DND-41 (cell line): ENCODE measurements at regions not wholly inside any gene's neighbourhood (a gene's known extent, or its start where the extent isn't known, plus 50 kb on each side); places are given as distances from the start of the nearest gene placed in this dataset.
"Not testable (repeated sequence)": the region's sequence is repeated elsewhere in the genome, so short reads cannot be mapped to it uniquely, and the experiment has no call there.

Experiments
- ATAC-seq: fragments of 200-7000 bp; cut with Tn5 transposase; 3 replicates; pipeline ENCODE4 v1.9.1; 2021; ENCODE audit warnings: low read depth; ENCODE audit not compliant: insufficient read depth
- DNase-seq: peaks from one replicate; pipeline ENCODE4 v3.0.0-alpha.2; 2020
- H2AFZ ChIP-seq: 2 replicates; pipeline ENCODE4 v1.6.0; 2012; ENCODE audit warnings: low read depth, low read length
- H3K27ac ChIP-seq: 2 replicates; pipeline ENCODE4 v1.5.1; 2012; ENCODE audit warnings: low read length, inconsistent platforms
- H3K27me3 ChIP-seq: fragments of 200-600 bp; sonication (generic); 2 replicates; pipeline ENCODE4 v1.6.0; 2012; ENCODE audit warnings: low read length, mild to moderate bottlenecking, inconsistent platforms; ENCODE audit not compliant: insufficient read depth, poor library complexity
- H3K36me3 ChIP-seq: 2 replicates; pipeline ENCODE4 v1.5.1; 2012; ENCODE audit warnings: low read length, inconsistent platforms; ENCODE audit not compliant: insufficient read depth
- H3K4me1 ChIP-seq: 2 replicates; pipeline ENCODE4 v1.5.1; 2012; ENCODE audit warnings: mild to moderate bottlenecking, low read length; ENCODE audit not compliant: insufficient read depth
- H3K4me2 ChIP-seq: 2 replicates; pipeline ENCODE4 v1.6.0; 2012; ENCODE audit warnings: mild to moderate bottlenecking, moderate library complexity, low read length, inconsistent platforms; ENCODE audit not compliant: insufficient read depth
- H3K4me3 ChIP-seq, 2 experiments: fragments of 200-600 bp in 1 of 2; shearing (Covaris generic) in 1 of 2; 2 replicates each; pipeline ENCODE4 v1.5.1; 2012 to 2016; ENCODE audit warnings: inconsistent platforms in 2 of 2, low read length in 2 of 2, mild to moderate bottlenecking in 2 of 2, low read depth in 1 of 2, moderate library complexity in 1 of 2
- H3K79me2 ChIP-seq: 2 replicates; pipeline ENCODE4 v1.6.0; 2012; ENCODE audit warnings: low read length, inconsistent platforms; ENCODE audit not compliant: insufficient read depth
- H3K9ac ChIP-seq: 2 replicates; pipeline ENCODE4 v1.6.0; 2012; ENCODE audit warnings: low read depth, mild to moderate bottlenecking, inconsistent platforms, low read length, moderate library complexity
- H3K9me3 ChIP-seq: 2 replicates; pipeline ENCODE4 v1.5.1; 2012; ENCODE audit warnings: low read length, moderate library complexity, mild to moderate bottlenecking, inconsistent platforms; ENCODE audit not compliant: insufficient read depth, severe bottlenecking
- H4K20me1 ChIP-seq: 2 replicates; pipeline ENCODE4 v1.6.0; 2012; ENCODE audit warnings: low read length; ENCODE audit not compliant: insufficient read depth
- CTCF ChIP-seq: IDR thresholded peaks from 2 replicates; pipeline ENCODE4 v1.5.1; 2012; ENCODE audit warnings: borderline replicate concordance, low read length, moderate library complexity, mild to moderate bottlenecking; ENCODE audit not compliant: poor library complexity, severe bottlenecking; ENCODE audit errors: extremely low read depth
- EZH2 ChIP-seq: IDR thresholded peaks from 3 replicates; pipeline ENCODE4 v1.6.1; 2012; ENCODE audit warnings: borderline replicate concordance, low read depth, mild to moderate bottlenecking, moderate library complexity, low read length, inconsistent platforms; ENCODE audit not compliant: severe bottlenecking

GRCh38 chr12:14216405-14217294 lies 148.8 kb upstream of the ATF7IP start:
- H3K27ac ChIP-seq = peak overlapping the region; percentile 65
- no peaks in the 10 kb centered on the region for H4K20me1 ChIP-seq
- DNase-seq = peak; percentile 51

GRCh38 chr12:14219156-14219555 lies 146.3 kb upstream of the ATF7IP start:
- no peaks in the 10 kb centered on the region for H3K27me3 ChIP-seq
- no peak overlapping the region for H2AFZ ChIP-seq
- no peak for ATAC-seq
- no peak for TF ChIP-seq EZH2
- TF ChIP-seq CTCF = no peak
- peaks cover 22% of the 10 kb centered on the region for H3K4me1 ChIP-seq
- no peak overlapping the region for H3K27ac ChIP-seq
- H3K4me2 ChIP-seq = no peak overlapping the region
- H3K9ac ChIP-seq = no peak overlapping the region
- H3K79me2 ChIP-seq = no peaks in the 10 kb centered on the region; the same call in 1 of the 2 replicates
- no peaks in the 10 kb centered on the region for H4K20me1 ChIP-seq
- 0 out of 2 replicates have a peak, but pooled peaks cover 5% of the 10 kb centered on the region for H3K36me3 ChIP-seq
- DNase-seq = no peak
- H3K9me3 ChIP-seq = no peaks in the 10 kb centered on the region
- no peak overlapping the region for H3K4me3 ChIP-seq

More at GRCh38 chr12:14216405-14217294, 148.8 kb upstream of the ATF7IP start:
- Histone ChIP-seq H3K36me3 (0 out of 2 replicates have a peak, but pooled peaks cover 5% of the 10 kb centered on the region), H3K27me3 (no peaks in the 10 kb centered on the region), H3K4me2 (peak overlapping the region; percentile 63), H3K79me2 (no peaks in the 10 kb centered on the region; the same call in 1 of the 2 replicates), H3K9me3 (no peaks in the 10 kb centered on the region), H3K9ac (peak overlapping the region; percentile 44), H2AFZ (peak overlapping the region; percentile 76), H3K4me3 (peak overlapping the region in 1 of 2 experiments; percentile 53; a peak in 2 of 4 replicates), H3K4me1 (peaks cover 22% of the 10 kb centered on the region)
- ATAC-seq = peak; percentile 91
- TF ChIP-seq EZH2 (no peak), CTCF (no peak)

GRCh38 chr12:14219670-14220069 lies 145.8 kb upstream of the ATF7IP start:
- H3K4me2 ChIP-seq, H2AFZ ChIP-seq, H3K27ac ChIP-seq, ATAC-seq, H3K36me3 ChIP-seq, H4K20me1 ChIP-seq, DNase-seq, H3K9me3 ChIP-seq, H3K79me2 ChIP-seq, H3K4me3 ChIP-seq, H3K27me3 ChIP-seq, H3K9ac ChIP-seq: not testable (repeated sequence)
- peaks cover 22% of the 10 kb centered on the region for H3K4me1 ChIP-seq

- TF ChIP-seq EZH2 = no peak
- TF ChIP-seq CTCF = no peak
- H3K4me3 ChIP-seq = no peak overlapping the region
- no peak overlapping the region for H3K27ac ChIP-seq
- peaks cover 3% of the 10 kb centered on the region for H3K9me3 ChIP-seq
- no peak for ATAC-seq
- no peaks in the 10 kb centered on the region for H3K27me3 ChIP-seq
- H3K4me1 ChIP-seq = 0 out of 2 replicates have a peak, but pooled peaks cover 4% of the 10 kb centered on the region
- H3K9ac ChIP-seq = no peak overlapping the region
- no peaks in the 10 kb centered on the region for H4K20me1 ChIP-seq
- no peak overlapping the region for H3K4me2 ChIP-seq
- 0 out of 2 replicates have a peak, but pooled peaks cover 5% of the 10 kb centered on the region for H3K36me3 ChIP-seq
- no peak overlapping the region for H2AFZ ChIP-seq
- DNase-seq = no peak
- no peaks in the 10 kb centered on the region for H3K79me2 ChIP-seq
These were observed 140.4 kb upstream of the ATF7IP start for GRCh38 chr12:14225064-14225463.

- H3K27ac ChIP-seq, H3K9me3 ChIP-seq, H3K4me2 ChIP-seq, H2AFZ ChIP-seq, H3K27me3 ChIP-seq, DNase-seq, ATAC-seq, H3K79me2 ChIP-seq, H3K4me3 ChIP-seq, H3K9ac ChIP-seq, H4K20me1 ChIP-seq, H3K36me3 ChIP-seq: not testable (repeated sequence)
- H3K4me1 ChIP-seq = peaks cover 11% of the 10 kb centered on the region; the same call in 1 of the 2 replicates
These were observed 130.3 kb upstream of the ATF7IP start for GRCh38 chr12:14235176-14235575.
